ENCODE measurements at regions not wholly inside any gene's neighbourhood (a gene's known extent, or its start where the extent isn't known, plus 50 kb on each side); places are given as distances from the start of the nearest gene placed in this dataset.
"Not testable (repeated sequence)": the region's sequence is repeated elsewhere in the genome, so short reads cannot be mapped to it uniquely, and the experiment has no call there.

GRCh38 chr16:11417487-11417886 is 72.2 kb downstream of the RMI2 start:
- TF ChIP-seq CTCF (IDR thresholded peaks at IDR 0.05; ENCODE audit: extremely low read depth, missing control alignments), result no peak

GRCh38 chr16:11418506-11418905 is 73.2 kb downstream of the RMI2 start:
- no peak for DNase-seq (ENCODE audit: low spot score)

More at GRCh38 chr16:11417487-11417886, 72.2 kb downstream of the RMI2 start:
- DNase-seq (ENCODE audit: low spot score), result no peak

GRCh38 chr16:11420067-11420466 is 74.8 kb downstream of the RMI2 start:
- not testable (repeated sequence) for DNase-seq (ENCODE audit: low spot score)

More at GRCh38 chr16:11418506-11418905, 73.2 kb downstream of the RMI2 start:
- no peak for TF ChIP-seq CTCF (IDR thresholded peaks at IDR 0.05; ENCODE audit: extremely low read depth, missing control alignments)

- no peak for DNase-seq (ENCODE audit: low spot score)
- TF ChIP-seq CTCF (IDR thresholded peaks at IDR 0.05; ENCODE audit: extremely low read depth, missing control alignments), result no peak
These were observed 75.6 kb downstream of the RMI2 start for GRCh38 chr16:11420895-11421294.

- no peak for DNase-seq (ENCODE audit: low spot score)
- no peak for TF ChIP-seq CTCF (IDR thresholded peaks at IDR 0.05; ENCODE audit: extremely low read depth, missing control alignments)
These were observed 77.4 kb downstream of the RMI2 start for GRCh38 chr16:11422381-11423314.

- TF ChIP-seq CTCF (IDR thresholded peaks at IDR 0.05; ENCODE audit: extremely low read depth, missing control alignments), result no peak
- peak; percentile 59 for DNase-seq (ENCODE audit: low spot score)
These were observed 78.3 kb downstream of the RMI2 start for GRCh38 chr16:11423315-11424117.

GRCh38 chr16:11424118-11424460 is 78.8 kb downstream of the RMI2 start:
- no peak for DNase-seq (ENCODE audit: low spot score)
- TF ChIP-seq CTCF (IDR thresholded peaks at IDR 0.05; ENCODE audit: extremely low read depth, missing control alignments), result no peak

Data from GM20000 (cell line).